ENCODE measurements at regions not wholly inside any gene's neighbourhood (a gene's known extent, or its start where the extent isn't known, plus 50 kb on each side); places are given as distances from the start of the nearest gene placed in this dataset.

- Histone ChIP-seq H3K4me3 (no peak overlapping the region), H3K27me3 (replicated peaks) (peaks cover 74% of the 10 kb centered on the region), H3K4me1 (replicated peaks) (no peaks in the 10 kb centered on the region), H3K27ac (no peak overlapping the region), H3K36me3 (no peaks in the 10 kb centered on the region), H3K9me3 (replicated peaks) (no peaks in the 10 kb centered on the region; the same call in 1 of the 2 replicates)
- DNase-seq (ENCODE audit: low read depth in 1 of 2, low spot score in 2 of 2): peak in 1 of 2 experiments; percentile 44
Observed at GRCh38 chr13:99665711-99666110, 164.4 kb downstream of the TM9SF2 start.

DNA sequence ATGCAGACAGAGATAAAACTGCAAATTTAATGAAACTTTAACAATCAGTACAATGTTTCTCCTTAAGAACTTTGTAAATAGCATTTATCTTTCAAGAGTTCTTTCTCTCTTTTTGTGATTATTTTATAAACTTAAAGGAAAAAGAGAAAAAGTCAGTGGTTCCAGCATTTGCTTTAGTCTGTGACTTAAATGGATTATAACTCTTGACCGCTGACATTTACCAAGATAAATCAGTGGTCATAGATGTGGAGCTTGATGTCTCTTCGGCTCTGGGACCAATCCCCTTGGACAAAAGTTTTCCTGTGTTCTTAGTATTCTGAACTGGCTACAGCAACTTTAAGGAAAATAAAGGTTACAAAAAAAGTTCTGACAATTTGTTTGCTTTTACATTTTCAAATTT is 162.6 kb downstream of the TM9SF2 start:
- H3K27ac ChIP-seq: no peak overlapping the region
- DNase-seq (ENCODE audit: low read depth in 1 of 2, low spot score in 2 of 2): no peak
- H3K9me3 ChIP-seq (replicated peaks): no peaks in the 10 kb centered on the region
- H3K36me3 ChIP-seq: no peaks in the 10 kb centered on the region
- H3K27me3 ChIP-seq (replicated peaks): peaks cover 81% of the 10 kb centered on the region
- H3K4me3 ChIP-seq: no peak overlapping the region
- H3K4me1 ChIP-seq (replicated peaks): no peaks in the 10 kb centered on the region

- Histone ChIP-seq H3K36me3 (no peaks in the 10 kb centered on the region), H3K27me3 (replicated peaks) (peaks cover 86% of the 10 kb centered on the region), H3K4me3 (no peak overlapping the region), H3K9me3 (replicated peaks) (no peaks in the 10 kb centered on the region), H3K4me1 (replicated peaks) (no peaks in the 10 kb centered on the region), H3K27ac (no peak overlapping the region)
- DNase-seq (ENCODE audit: low read depth in 1 of 2, low spot score in 2 of 2): peak in 1 of 2 experiments; percentile 55
Observed at GRCh38 chr13:99663185-99663825, 162.0 kb downstream of the TM9SF2 start.

DNA sequence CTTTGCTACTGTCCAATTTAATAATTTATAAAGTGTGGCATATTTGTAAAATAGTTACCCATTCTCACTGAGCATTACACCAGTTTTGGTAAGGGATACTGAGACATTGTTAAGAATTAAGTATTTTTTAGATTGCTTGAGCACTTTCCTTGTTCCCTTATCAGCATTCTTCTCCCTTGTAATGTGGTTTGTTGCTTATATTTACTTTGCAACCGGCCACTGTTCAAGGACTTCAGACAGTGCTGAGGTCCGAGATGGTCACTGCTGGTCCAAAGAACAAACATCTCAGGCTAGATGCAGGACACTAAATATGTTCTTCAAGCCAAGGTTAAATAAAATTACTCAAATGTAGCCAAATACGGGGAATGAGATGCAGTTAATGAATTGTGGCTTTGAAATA is 161.4 kb downstream of the TM9SF2 start:
- peaks cover 91% of the 10 kb centered on the region for H3K27me3 ChIP-seq (replicated peaks)
- no peaks in the 10 kb centered on the region for H3K4me1 ChIP-seq (replicated peaks)
- no peak overlapping the region for H3K4me3 ChIP-seq
- peak in 1 of 2 experiments; percentile 31 for DNase-seq (ENCODE audit: low read depth in 1 of 2, low spot score in 2 of 2)
- H3K27ac ChIP-seq: no peak overlapping the region
- no peaks in the 10 kb centered on the region for H3K36me3 ChIP-seq
- no peaks in the 10 kb centered on the region for H3K9me3 ChIP-seq (replicated peaks)

DNA sequence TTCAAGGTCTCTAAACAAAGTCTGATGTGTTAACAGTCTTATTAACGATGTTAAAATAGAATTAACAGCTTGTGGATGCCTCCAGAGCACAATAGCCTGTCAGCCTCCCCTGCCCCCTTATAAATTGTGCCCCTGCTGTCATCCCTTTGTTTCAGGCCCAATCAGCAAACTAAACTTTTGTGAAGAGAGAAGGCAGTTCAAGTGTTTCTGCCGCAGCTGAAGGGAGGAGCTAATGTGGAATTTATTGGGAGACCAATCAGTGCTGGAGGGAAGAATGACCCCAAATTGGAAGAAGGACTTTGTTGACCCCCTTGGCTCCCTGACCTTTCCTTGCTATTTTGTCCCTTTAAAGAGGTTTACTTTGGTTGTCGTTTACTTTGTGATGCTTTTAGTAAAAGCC is 160.5 kb downstream of the TM9SF2 start:
- H3K27ac ChIP-seq: no peak overlapping the region
- H3K36me3 ChIP-seq: no peaks in the 10 kb centered on the region
- peaks cover 96% of the 10 kb centered on the region for H3K27me3 ChIP-seq (replicated peaks)
- peak in 1 of 2 experiments; percentile 47 for DNase-seq (ENCODE audit: low read depth in 1 of 2, low spot score in 2 of 2)
- no peaks in the 10 kb centered on the region for H3K4me1 ChIP-seq (replicated peaks)
- H3K4me3 ChIP-seq: no peak overlapping the region
- no peaks in the 10 kb centered on the region for H3K9me3 ChIP-seq (replicated peaks)

DNA sequence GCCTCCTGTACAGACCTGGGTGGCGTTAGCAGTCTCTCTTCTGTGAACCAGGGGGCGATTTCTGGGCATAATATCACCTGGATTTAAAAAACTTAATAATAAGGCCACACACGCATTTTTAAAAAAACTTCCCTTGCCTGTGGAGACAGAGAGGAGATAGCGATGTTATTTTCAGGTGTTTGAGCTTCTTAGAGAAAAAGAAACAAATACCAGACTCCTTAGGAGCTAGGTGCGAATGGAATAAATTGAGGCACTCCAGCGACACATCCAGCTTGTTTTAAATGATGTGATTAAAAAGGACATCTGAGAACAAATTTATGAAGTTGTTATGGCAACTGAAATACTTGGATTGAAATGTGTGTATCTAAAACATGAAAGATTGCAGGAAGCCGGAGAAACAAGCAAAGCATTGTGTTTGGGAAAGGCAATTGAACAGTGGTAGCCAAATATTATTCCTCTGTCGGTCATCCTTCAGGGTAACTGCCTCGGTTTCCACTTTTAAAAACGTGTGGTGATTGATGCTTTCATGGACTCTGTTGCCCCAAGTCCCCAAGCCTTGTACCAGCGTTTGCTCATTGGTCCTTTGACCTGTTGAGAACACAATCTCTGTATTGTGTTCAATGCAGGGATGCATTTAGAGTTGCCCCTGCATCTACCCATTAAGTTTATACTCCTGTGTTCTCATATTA is 158.7 kb downstream of the TM9SF2 start:
- Histone ChIP-seq H3K4me3 (no peak overlapping the region), H3K27me3 (replicated peaks) (peaks cover 86% of the 10 kb centered on the region), H3K36me3 (no peaks in the 10 kb centered on the region), H3K9me3 (replicated peaks) (no peaks in the 10 kb centered on the region), H3K27ac (no peak overlapping the region), H3K4me1 (replicated peaks) (no peaks in the 10 kb centered on the region; the same call in 1 of the 2 replicates)
- DNase-seq (ENCODE audit: low read depth in 1 of 2, low spot score in 2 of 2): peak in 1 of 2 experiments; percentile 43

DNA sequence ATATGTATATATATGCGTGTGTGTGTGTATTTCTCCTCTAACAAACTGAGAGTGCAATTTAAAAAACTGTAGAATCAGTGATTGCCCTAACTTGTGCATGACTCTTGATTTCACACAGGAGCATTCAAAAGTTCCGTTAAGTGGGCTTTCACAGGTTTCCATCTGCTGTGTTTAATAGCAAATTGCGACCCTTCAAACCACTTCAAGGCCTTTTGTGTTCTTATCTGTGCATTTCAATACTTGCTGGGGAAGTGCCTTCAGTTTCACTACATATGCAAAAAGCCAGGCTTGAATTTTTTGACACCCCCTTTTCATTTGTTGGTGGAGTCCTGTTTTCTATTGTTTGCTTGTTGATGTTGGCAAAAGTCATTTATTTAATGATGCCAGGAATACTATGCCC is 158.0 kb downstream of the TM9SF2 start:
- DNase-seq (ENCODE audit: low read depth in 1 of 2, low spot score in 2 of 2): peak in 1 of 2 experiments; percentile 22
- Histone ChIP-seq H3K27me3 (replicated peaks) (peaks cover 79% of the 10 kb centered on the region), H3K36me3 (no peaks in the 10 kb centered on the region)

DNA sequence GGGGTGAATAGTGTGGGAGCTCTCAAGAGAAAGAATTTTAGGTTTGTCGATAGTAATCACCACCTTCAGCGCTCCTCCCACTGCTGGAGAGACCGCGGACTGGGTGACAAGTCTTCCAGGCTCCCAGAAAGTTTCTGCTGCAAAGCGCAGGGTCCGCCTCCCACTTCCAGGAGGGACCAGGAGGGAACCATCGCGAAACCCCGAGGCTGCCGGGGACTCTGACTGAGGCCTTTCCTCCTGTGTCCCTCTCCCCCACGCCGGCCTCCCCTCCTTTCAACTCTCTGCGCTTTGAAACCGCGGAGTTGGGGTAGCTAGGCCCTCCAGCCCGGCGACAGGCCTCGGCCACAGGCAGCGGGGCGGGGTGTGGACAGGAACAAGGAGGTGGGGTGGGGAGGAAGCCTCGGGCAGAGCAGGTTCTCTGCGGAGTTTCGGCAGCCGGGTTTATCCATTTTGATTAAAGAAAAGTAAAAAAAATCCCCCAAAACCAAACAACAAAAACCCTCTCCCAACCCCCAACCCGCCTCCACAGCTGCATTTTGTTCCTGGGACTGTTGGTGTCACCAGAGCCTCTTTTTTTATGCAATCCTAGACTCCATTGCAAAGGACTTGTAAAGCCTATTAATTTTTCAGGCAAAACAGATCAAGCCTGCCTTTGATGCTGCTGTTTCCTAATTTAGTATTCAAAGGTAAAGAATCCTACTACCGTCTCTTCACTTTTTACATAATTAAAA is 157.2 kb downstream of the TM9SF2 start:
- H3K4me3 ChIP-seq: no peak overlapping the region
- H3K36me3 ChIP-seq: no peaks in the 10 kb centered on the region
- peaks cover 71% of the 10 kb centered on the region for H3K27me3 ChIP-seq (replicated peaks)
- H3K9me3 ChIP-seq (replicated peaks): no peaks in the 10 kb centered on the region
- DNase-seq (ENCODE audit: low read depth in 1 of 2, low spot score in 2 of 2): peak in 1 of 2 experiments; percentile 74
- H3K4me1 ChIP-seq (replicated peaks): no peaks in the 10 kb centered on the region; the same call in 1 of the 2 replicates
- H3K27ac ChIP-seq: no peak overlapping the region

More for the DNA sequence above, 158.0 kb downstream of the TM9SF2 start:
- Histone ChIP-seq H3K4me3 (no peak overlapping the region), H3K27ac (no peak overlapping the region), H3K4me1 (replicated peaks) (no peaks in the 10 kb centered on the region; the same call in 1 of the 2 replicates), H3K9me3 (replicated peaks) (no peaks in the 10 kb centered on the region)

- no peaks in the 10 kb centered on the region; the same call in 1 of the 2 replicates for H3K4me1 ChIP-seq (replicated peaks)
- peak in 1 of 2 experiments; percentile 62 for DNase-seq (ENCODE audit: low read depth in 1 of 2, low spot score in 2 of 2)
- H3K36me3 ChIP-seq: no peaks in the 10 kb centered on the region
- peaks cover 65% of the 10 kb centered on the region for H3K27me3 ChIP-seq (replicated peaks)
- H3K4me3 ChIP-seq: no peak overlapping the region
- no peaks in the 10 kb centered on the region for H3K9me3 ChIP-seq (replicated peaks)
- H3K27ac ChIP-seq: no peak overlapping the region
Observed at GRCh38 chr13:99657848-99658260, 156.6 kb downstream of the TM9SF2 start.

GRCh38 chr13:99656844-99657381 is 155.6 kb downstream of the TM9SF2 start:
- H3K4me3 ChIP-seq: no peak overlapping the region
- H3K27me3 ChIP-seq (replicated peaks): peaks cover 56% of the 10 kb centered on the region
- H3K27ac ChIP-seq: no peak overlapping the region
- no peaks in the 10 kb centered on the region for H3K9me3 ChIP-seq (replicated peaks)
- no peaks in the 10 kb centered on the region; the same call in 1 of the 2 replicates for H3K4me1 ChIP-seq (replicated peaks)
- peak in 1 of 2 experiments; percentile 44 for DNase-seq (ENCODE audit: low read depth in 1 of 2, low spot score in 2 of 2)
- no peaks in the 10 kb centered on the region for H3K36me3 ChIP-seq

- peak; percentile 80 to 95 for DNase-seq (ENCODE audit: low read depth in 1 of 2, low spot score in 2 of 2)
- Histone ChIP-seq H3K4me1 (replicated peaks) (no peaks in the 10 kb centered on the region; the same call in 1 of the 2 replicates), H3K4me3 (no peak overlapping the region), H3K27me3 (replicated peaks) (peaks cover 49% of the 10 kb centered on the region), H3K27ac (no peak overlapping the region), H3K36me3 (no peaks in the 10 kb centered on the region), H3K9me3 (replicated peaks) (no peaks in the 10 kb centered on the region)
Observed at GRCh38 chr13:99656092-99656745, 154.9 kb downstream of the TM9SF2 start.

DNA sequence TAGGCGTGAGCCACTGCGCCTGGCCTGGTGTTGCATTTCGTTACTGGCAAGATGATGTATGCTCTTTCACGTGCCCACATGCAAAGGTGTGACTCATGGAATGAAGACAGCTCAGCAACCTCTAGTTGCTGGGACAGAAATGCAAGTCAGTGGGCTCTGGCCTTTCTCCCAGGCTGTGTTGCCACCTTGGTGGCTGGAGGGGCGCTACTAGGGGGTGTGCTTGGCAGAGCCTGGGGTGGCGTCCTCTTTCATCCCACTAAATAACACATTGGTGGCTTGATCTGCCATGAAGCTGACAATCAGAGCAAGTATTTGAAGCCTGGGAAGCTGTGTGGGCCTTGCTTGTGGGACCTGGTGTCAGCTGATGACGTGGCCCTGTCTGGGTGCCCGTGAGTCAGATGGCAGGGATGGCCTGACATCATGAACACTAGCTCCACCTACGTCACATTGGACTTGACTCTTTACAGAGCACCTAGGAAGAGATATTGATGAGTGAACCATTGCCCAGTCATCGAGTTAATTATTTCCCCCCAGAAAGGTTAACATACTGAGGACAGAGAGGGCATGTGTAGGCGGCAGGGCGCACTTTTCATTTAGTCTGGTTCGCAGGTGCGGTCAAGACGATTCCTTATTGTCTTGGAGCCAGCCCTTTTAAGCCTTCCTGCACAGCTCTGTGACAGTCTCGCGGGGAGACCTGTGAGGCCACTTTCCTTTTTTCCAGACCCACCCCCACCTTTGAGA is 154.2 kb downstream of the TM9SF2 start:
- no peak overlapping the region for H3K4me3 ChIP-seq
- H3K36me3 ChIP-seq: no peaks in the 10 kb centered on the region
- no peaks in the 10 kb centered on the region; the same call in 1 of the 2 replicates for H3K4me1 ChIP-seq (replicated peaks)
- peaks cover 44% of the 10 kb centered on the region for H3K27me3 ChIP-seq (replicated peaks)
- DNase-seq (ENCODE audit: low read depth in 1 of 2, low spot score in 2 of 2): peak; percentile 53 to 66
- H3K27ac ChIP-seq: no peak overlapping the region
- H3K9me3 ChIP-seq (replicated peaks): no peaks in the 10 kb centered on the region

All from SJSA1 (cell line).